ENCODE measurements at regions not wholly inside any gene's neighbourhood (a gene's known extent, or its start where the extent isn't known, plus 50 kb on each side); places are given as distances from the start of the nearest gene placed in this dataset.

GRCh38 chr2:79327460-79327859 lies 167.9 kb upstream of the REG3A start:
- peak; percentile 25 for DNase-seq (ENCODE audit: low spot score)
- Histone ChIP-seq H3K27ac (ENCODE audit: low read depth) (no peak overlapping the region), H3F3A (replicated peaks; ENCODE audit: low read depth) (no peaks in the 10 kb centered on the region), H3K79me2 (replicated peaks; ENCODE audit: insufficient read depth) (no peaks in the 10 kb centered on the region), H4K20me1 (replicated peaks; ENCODE audit: insufficient read depth) (no peaks in the 10 kb centered on the region), H3K4me2 (no peak overlapping the region), H3K36me3 (ENCODE audit: insufficient read depth) (no peaks in the 10 kb centered on the region), H3K4me1 (ENCODE audit: insufficient read depth) (peaks cover 6% of the 10 kb centered on the region), H3K9me2 (ENCODE audit: insufficient read depth) (peaks cover 2% of the 10 kb centered on the region; the same call in 1 of the 2 replicates), H3K4me3 (no peak overlapping the region), H2AFZ (no peak overlapping the region), H3K27me3 (ENCODE audit: insufficient read depth) (no peaks in the 10 kb centered on the region)
- H3K27ac Mint-ChIP-seq: no peak overlapping the region
- no peaks in the 10 kb centered on the region for H3K9me3 Mint-ChIP-seq
- TF ChIP-seq ZNF331 (CRISPR knock-in tag; IDR thresholded peaks at IDR 0.05; ENCODE audit: low read depth) (no peak), CTCF (conservative IDR thresholded peaks at IDR 0.05; ENCODE audit: low read depth in 2 of 2) (peak; percentile 32 to 58), ZNF114 (CRISPR knock-in tag; IDR thresholded peaks at IDR 0.05) (no peak), POLR2AphosphoS5 (IDR thresholded peaks at IDR 0.05; ENCODE audit: low read depth) (no peak)
- TF ChIP-seq, protein P1, sequence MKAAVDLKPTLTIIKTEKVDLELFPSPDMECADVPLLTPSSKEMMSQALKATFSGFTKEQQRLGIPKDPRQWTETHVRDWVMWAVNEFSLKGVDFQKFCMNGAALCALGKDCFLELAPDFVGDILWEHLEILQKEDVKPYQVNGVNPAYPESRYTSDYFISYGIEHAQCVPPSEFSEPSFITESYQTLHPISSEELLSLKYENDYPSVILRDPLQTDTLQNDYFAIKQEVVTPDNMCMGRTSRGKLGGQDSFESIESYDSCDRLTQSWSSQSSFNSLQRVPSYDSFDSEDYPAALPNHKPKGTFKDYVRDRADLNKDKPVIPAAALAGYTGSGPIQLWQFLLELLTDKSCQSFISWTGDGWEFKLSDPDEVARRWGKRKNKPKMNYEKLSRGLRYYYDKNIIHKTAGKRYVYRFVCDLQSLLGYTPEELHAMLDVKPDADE (IDR thresholded peaks at IDR 0.05): no peak
- ATAC-seq: no peak; the same call in 2 of the 3 replicates
- no peaks in the 10 kb centered on the region for H3K27me3 Mint-ChIP-seq (ENCODE audit: insufficient read depth, low read depth, poor library complexity)
- H3K4me3 Mint-ChIP-seq: no peak overlapping the region
- no peaks in the 10 kb centered on the region for H3K36me3 Mint-ChIP-seq (ENCODE audit: low read depth)
- 0 out of 3 replicates have a peak, but pooled peaks cover 4% of the 10 kb centered on the region for H3K4me1 Mint-ChIP-seq

DNA sequence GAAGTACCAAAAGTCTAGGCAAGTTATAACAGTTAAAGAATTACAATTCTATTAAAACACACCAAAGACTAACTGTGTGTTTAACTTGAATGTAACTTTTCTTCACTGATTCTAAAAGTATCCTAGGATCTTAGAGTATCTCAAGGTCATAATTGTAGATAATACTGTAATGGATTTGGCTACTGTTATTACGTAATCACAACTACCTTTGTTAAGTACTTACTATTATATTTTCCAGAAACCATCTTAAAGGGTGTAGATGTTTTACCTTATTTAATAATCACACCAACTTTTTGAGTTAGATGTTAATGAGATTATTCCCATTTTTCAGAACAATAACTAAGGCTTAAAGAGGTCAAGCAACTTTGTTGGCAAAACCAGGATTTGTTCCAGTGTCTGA lies 161.3 kb upstream of the REG3A start:
- no peak overlapping the region for H3K27ac ChIP-seq (ENCODE audit: low read depth)
- 0 out of 3 replicates have a peak, but pooled peaks cover 4% of the 10 kb centered on the region for H3K4me1 Mint-ChIP-seq
- H3K36me3 Mint-ChIP-seq (ENCODE audit: low read depth): no peaks in the 10 kb centered on the region
- H3K4me3 Mint-ChIP-seq: no peak overlapping the region
- H3K27me3 Mint-ChIP-seq (ENCODE audit: insufficient read depth, low read depth, poor library complexity): no peaks in the 10 kb centered on the region
- no peaks in the 10 kb centered on the region for H3F3A ChIP-seq (replicated peaks; ENCODE audit: low read depth)
- H3K4me2 ChIP-seq: no peak overlapping the region
- no peaks in the 10 kb centered on the region for H3K79me2 ChIP-seq (replicated peaks; ENCODE audit: insufficient read depth)
- H2AFZ ChIP-seq: no peak overlapping the region
- H3K4me3 ChIP-seq: no peak overlapping the region
- H4K20me1 ChIP-seq (replicated peaks; ENCODE audit: insufficient read depth): no peaks in the 10 kb centered on the region
- H3K9me2 ChIP-seq (ENCODE audit: insufficient read depth): no peaks in the 10 kb centered on the region; the same call in 1 of the 2 replicates
- no peaks in the 10 kb centered on the region for H3K36me3 ChIP-seq (ENCODE audit: insufficient read depth)
- H3K4me1 ChIP-seq (ENCODE audit: insufficient read depth): peaks cover 6% of the 10 kb centered on the region
- no peak overlapping the region for H3K27ac Mint-ChIP-seq
- ATAC-seq (no peak), DNase-seq (ENCODE audit: low spot score) (no peak)
- H3K9me3 Mint-ChIP-seq: no peaks in the 10 kb centered on the region
- no peaks in the 10 kb centered on the region for H3K27me3 ChIP-seq (ENCODE audit: insufficient read depth)
- TF ChIP-seq POLR2AphosphoS5 (IDR thresholded peaks at IDR 0.05; ENCODE audit: low read depth) (no peak), JUNB (IDR thresholded peaks at IDR 0.05; ENCODE audit: unreplicated experiment) (no peak), CREB1 (CRISPR knock-in tag; IDR thresholded peaks at IDR 0.05; ENCODE audit: low read depth) (no peak), ZNF114 (CRISPR knock-in tag; IDR thresholded peaks at IDR 0.05) (no peak), NANOG (IDR thresholded peaks at IDR 0.05; ENCODE audit: borderline replicate concordance) (no peak), STAT1 (IDR thresholded peaks at IDR 0.05; ENCODE audit: unreplicated experiment) (no peak), ZNF462 (CRISPR knock-in tag; IDR thresholded peaks at IDR 0.05) (no peak), EZH2 (IDR thresholded peaks at IDR 0.05; ENCODE audit: low read depth, unreplicated experiment) (no peak)
- TF ChIP-seq, protein P1 (IDR thresholded peaks at IDR 0.05): no peak
